Daoy (cell line): ENCODE measurements at regions not wholly inside any gene's neighbourhood (a gene's known extent, or its start where the extent isn't known, plus 50 kb on each side); places are given as distances from the start of the nearest gene placed in this dataset.
A peak's percentile ranks its signal among the peaks of the same experiment; 100 is the strongest.

ENCODE experiments used
- DNase-seq: peaks from one replicate; pipeline ENCODE4 v3.0.0-alpha.2; 2015; ENCODE audit warnings: low read depth

DNA sequence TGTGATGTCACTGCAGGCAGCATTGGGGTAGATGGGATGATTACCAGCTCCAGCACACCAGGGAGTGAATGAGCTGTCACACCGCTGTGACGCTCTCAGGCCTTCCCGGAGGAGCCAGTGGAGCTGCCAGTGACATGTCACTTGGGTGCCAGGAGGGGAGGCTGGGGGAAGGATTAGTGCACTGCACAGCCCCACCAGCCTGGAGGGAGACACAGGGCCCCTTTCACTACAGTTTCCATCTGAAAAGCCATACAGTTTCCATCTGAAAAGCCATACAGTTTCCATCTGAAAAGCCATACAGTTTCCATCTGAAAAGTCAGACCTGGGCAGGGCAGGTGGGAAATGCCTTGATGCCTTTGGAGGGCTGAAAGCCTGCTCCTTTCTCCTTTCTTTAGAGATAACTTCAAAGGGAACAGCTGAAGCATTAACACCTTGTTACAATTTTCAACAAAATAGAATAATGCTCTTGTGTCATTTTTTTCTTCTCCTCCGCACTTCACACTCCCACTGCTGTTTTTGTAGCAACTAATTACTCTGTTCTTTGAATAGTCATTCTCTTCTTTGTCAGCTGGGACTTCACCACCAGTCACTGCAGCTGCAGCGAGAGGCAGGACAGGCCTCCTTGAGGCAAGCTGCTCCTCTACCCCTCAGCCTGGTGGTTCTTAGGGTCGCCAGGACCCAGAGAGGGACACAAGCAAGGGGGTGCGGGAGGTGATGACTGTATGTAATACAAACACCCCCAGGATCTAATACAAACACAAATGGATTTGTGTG lies 256.9 kb upstream of the RGS6 start:
- DNase-seq: no peak

- DNase-seq: no peak
These were observed 256.3 kb upstream of the RGS6 start for GRCh38 chr14:71675900-71676287.

- DNase-seq: no peak
These were observed 251.4 kb upstream of the RGS6 start for GRCh38 chr14:71680736-71681387.

DNA sequence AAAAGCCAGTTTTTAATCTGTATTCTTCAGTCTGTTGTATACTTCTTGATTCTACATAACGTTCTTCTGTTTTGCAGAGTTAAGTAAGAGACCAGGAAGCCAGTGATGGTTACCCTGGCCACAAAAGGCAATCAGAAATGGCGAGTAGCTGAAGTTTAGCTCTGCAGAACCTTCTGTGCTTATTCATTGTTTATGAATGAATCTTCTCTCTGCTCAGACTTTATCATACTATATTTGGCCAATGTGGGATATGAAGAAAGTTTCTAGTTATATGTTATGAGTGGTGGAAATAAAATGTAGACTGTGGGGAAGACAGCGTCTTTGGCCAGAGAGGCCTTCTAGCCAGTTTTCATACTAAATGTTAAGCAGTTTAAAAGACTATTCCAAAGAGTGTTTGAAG lies 249.9 kb upstream of the RGS6 start:
- no peak for DNase-seq

- DNase-seq: no peak
These were observed 247.9 kb upstream of the RGS6 start for GRCh38 chr14:71684323-71684722.

DNA sequence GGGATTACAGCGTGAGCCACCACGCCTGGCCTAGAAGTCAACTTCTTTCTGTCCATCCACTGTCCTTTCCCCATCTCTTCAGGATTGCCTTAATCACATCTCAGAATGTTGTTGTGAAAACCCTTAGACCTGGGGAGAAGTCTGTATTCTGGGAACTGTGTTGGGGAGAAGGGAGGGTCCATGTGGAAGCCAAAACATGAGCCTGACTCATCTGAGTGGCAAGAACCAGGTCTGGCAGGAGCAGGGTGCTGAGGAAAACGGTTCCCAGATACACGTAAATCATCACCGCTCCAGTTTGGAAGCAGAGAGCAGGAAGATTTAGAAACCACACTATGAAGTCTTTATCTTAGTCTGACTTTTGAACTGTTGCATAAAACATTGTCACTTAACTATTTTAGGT lies 245.6 kb upstream of the RGS6 start:
- DNase-seq: peak; percentile 26

- no peak for DNase-seq
These were observed 244.9 kb upstream of the RGS6 start for GRCh38 chr14:71687166-71687831.

- no peak for DNase-seq
These were observed 243.7 kb upstream of the RGS6 start for GRCh38 chr14:71688576-71688975.

DNA sequence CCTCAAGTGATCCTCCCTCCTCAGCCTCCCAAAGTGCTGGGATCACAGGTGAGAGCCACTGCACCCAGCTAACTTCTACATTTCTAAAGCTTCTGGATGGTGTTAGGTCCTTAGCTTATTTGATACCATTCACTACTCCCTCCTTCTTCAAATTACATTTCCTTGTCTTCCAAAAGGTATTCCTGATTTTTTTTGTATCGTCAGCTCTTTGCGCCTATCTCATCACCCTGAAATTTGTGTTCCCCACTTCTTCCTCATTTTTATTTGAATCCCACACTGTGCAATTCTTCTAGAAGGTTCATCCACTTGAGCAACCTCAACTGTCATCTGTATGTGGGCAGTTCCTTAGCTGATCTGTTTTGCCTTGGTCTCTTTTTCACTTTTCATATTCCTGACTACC lies 241.8 kb upstream of the RGS6 start:
- no peak for DNase-seq

- DNase-seq: peak; percentile 59
These were observed 239.7 kb upstream of the RGS6 start for GRCh38 chr14:71692496-71692895.

DNA sequence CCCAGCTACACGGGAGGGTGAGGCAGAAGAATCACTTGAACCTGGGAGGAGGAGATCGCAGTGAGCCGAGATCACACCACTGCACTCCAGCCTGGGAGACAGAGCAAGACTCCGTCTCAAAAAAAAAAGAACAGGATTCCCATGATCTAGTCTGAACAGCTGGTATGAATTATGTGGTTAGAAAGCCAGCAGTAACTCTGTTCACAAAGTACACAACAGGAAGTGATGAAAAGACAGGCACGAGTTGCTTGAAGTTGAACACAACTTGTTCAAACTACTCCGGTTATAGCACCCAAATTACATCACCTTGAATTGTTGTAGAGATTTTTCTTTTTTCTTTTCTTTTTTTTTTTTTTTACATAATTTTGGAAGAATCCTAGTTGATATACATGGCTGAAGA lies 238.8 kb upstream of the RGS6 start:
- DNase-seq: no peak

GRCh38 chr14:71694591-71695530 lies 237.4 kb upstream of the RGS6 start:
- no peak for DNase-seq

DNA sequence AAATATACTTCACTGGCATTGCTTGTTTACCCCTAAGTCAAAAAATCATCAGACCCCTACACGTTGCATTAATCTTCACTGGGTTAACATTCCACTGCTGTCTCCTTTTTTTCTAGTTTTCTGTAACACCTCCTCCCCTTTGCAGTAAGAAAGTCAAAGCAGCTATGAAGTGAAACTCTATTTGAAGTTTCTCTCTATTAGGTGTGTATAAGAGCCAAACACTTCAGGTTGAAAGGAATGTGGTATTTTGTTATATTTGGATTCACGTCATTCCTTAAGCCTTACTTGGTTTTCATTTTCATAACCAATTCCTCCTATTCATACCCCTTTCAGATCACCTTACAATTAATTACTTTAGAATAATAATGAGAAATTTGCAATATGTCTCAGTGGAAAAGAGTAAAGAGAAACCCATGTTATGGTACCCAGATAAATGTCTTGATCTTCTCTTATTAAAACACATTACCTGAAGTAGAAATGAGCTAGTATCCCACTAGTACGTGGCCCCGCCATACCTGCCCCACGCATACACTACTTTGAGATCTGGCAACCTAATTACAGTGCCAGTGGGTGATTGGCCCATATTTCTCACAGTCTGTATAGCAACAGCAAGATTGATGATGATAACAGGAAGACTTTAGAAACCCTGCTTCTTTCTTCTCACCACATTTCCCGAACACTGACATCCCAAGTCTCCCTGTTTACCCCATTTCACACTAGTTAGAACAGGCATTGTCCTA lies 236.4 kb upstream of the RGS6 start:
- DNase-seq: no peak

DNA sequence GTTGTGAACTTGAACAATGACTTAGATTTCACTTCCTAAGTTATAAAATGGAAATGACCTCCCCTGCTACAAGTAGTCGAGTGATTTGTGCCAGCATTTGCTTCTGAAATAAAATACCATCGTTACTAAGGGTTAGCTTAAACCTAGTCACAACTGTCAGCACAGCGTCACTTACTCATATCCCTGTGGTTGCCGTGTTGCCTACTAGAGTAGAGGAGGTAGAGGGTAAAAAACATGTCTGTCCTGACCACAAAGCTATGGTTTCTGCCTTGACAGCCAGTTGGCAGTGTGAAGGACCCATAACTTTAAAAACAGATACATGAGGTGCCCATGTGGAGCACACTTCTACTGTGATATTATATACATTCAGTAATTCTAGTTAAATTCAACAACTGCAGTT lies 234.2 kb upstream of the RGS6 start:
- DNase-seq: peak; percentile 56

- no peak for DNase-seq
These were observed 233.6 kb upstream of the RGS6 start for GRCh38 chr14:71698673-71699072.

- DNase-seq: no peak
These were observed 230.2 kb upstream of the RGS6 start for GRCh38 chr14:71701990-71702389.

- no peak for DNase-seq
These were observed 229.4 kb upstream of the RGS6 start for GRCh38 chr14:71702786-71703185.

- DNase-seq: no peak
These were observed 228.8 kb upstream of the RGS6 start for GRCh38 chr14:71703477-71703876.

DNA sequence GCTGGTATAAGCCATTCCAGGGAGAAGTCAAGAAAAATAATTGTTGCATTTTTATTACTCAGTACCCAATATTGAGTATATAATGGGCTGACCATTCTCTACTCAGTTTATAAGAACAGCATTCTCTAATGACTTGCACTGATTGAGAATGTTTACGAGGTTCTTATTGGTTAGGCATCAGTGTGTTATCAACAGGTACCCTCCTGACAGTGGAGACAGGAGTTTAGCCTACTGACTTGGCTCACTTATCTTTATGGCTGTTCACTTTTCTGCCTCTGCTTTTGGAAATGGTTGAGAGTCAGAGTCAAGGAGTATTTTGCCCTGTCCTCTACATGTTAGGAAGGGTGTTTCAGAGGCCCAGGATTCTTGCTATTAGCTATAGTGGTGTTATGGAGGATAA lies 228.0 kb upstream of the RGS6 start:
- DNase-seq: no peak

DNA sequence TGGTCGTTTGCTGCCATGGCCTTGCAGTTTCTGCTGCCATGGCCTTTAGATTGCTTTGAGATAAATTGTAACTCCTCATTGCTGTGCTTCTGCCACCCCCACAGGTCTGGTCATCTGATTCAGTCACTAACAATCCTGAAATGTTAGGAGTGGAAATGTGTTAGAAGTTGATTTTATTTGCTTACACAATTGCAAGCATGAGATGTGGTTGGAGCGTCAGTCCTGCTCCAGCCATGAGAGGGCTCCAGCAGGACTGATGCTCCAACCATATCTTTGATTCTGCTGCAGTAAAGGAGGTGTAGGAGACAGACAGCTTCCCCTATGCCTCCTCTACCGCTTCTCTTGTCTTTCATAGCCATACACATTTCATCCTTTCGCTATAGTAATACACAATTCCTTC lies 226.8 kb upstream of the RGS6 start:
- DNase-seq: no peak

DNA sequence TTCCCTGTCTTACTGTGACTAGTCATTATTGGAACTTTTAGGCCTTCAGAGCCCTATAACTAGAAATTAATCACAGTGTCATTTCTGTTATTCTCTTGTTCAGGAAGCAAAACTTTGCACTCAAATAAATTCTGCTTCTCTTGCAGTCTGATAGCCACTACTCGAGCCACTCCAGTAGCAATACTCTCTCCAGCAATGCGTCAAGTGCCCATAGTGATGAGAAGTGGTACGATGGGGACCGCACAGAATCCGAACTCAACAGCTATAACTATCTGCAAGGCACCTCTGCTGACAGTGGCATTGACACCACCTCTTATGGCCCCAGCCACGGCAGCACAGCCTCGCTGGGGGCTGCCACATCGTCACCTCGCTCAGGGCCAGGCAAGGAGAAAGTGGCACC lies 223.2 kb upstream of the RGS6 start:
- no peak for DNase-seq
